ENCODE measurements at regions not wholly inside any gene's neighbourhood (a gene's known extent, or its start where the extent isn't known, plus 50 kb on each side); places are given as distances from the start of the nearest gene placed in this dataset.

GRCh38 chr13:44306371-44307192 lies 67.0 kb upstream of the SERP2 start (continued):
- TF ChIP-seq REST (IDR thresholded peaks at IDR 0.05; ENCODE audit: unreplicated experiment) (no peak), CREB1 (CRISPR knock-in tag; IDR thresholded peaks at IDR 0.05; ENCODE audit: low read depth) (no peak), JUNB (IDR thresholded peaks at IDR 0.05; ENCODE audit: unreplicated experiment) (no peak), POLR2AphosphoS5 (IDR thresholded peaks at IDR 0.05; ENCODE audit: low read depth) (no peak), ZNF331 (CRISPR knock-in tag; IDR thresholded peaks at IDR 0.05; ENCODE audit: low read depth) (no peak)

- Histone ChIP-seq H3K9me2 (ENCODE audit: insufficient read depth) (peaks cover 8% of the 10 kb centered on the region; the same call in 1 of the 2 replicates), H4K20me1 (replicated peaks; ENCODE audit: insufficient read depth) (no peaks in the 10 kb centered on the region), H3K27me3 (ENCODE audit: insufficient read depth) (peaks cover 36% of the 10 kb centered on the region), H2AFZ (no peak overlapping the region), H3K4me1 (ENCODE audit: insufficient read depth) (peaks cover 34% of the 10 kb centered on the region), H3K4me3 (no peak overlapping the region), H3K27ac (ENCODE audit: low read depth) (no peak overlapping the region), H3F3A (replicated peaks; ENCODE audit: low read depth) (0 out of 2 replicates have a peak, but pooled peaks cover 11% of the 10 kb centered on the region), H3K4me2 (peak overlapping the region; percentile 29; the same call in 1 of the 2 replicates), H3K79me2 (replicated peaks; ENCODE audit: insufficient read depth) (no peaks in the 10 kb centered on the region), H3K36me3 (ENCODE audit: insufficient read depth) (no peaks in the 10 kb centered on the region)
- peak overlapping the region; percentile 63 for H3K4me3 Mint-ChIP-seq
- no peak for DNase-seq (ENCODE audit: low spot score)
- H3K4me1 Mint-ChIP-seq: peaks cover 36% of the 10 kb centered on the region
- H3K27ac Mint-ChIP-seq: no peak overlapping the region
- no peaks in the 10 kb centered on the region for H3K9me3 Mint-ChIP-seq
- no peaks in the 10 kb centered on the region for H3K36me3 Mint-ChIP-seq (ENCODE audit: low read depth)
- H3K27me3 Mint-ChIP-seq (ENCODE audit: insufficient read depth, low read depth, poor library complexity): peaks cover 21% of the 10 kb centered on the region
- ATAC-seq: no peak
- TF ChIP-seq ZNF462 (CRISPR knock-in tag; IDR thresholded peaks at IDR 0.05) (no peak), ZNF114 (CRISPR knock-in tag; IDR thresholded peaks at IDR 0.05) (no peak), CTCF (conservative IDR thresholded peaks at IDR 0.05; ENCODE audit: low read depth in 2 of 2) (no peak), ETS1 (IDR thresholded peaks at IDR 0.05) (no peak), STAT1 (IDR thresholded peaks at IDR 0.05; ENCODE audit: unreplicated experiment) (no peak), NANOG (IDR thresholded peaks at IDR 0.05; ENCODE audit: borderline replicate concordance) (no peak)
These were observed 66.4 kb upstream of the SERP2 start for GRCh38 chr13:44307255-44307654.
